ENCODE measurements at regions not wholly inside any gene's neighbourhood (a gene's known extent, or its start where the extent isn't known, plus 50 kb on each side); places are given as distances from the start of the nearest gene placed in this dataset.

GRCh38 chr2:226680719-226681118 is 118.9 kb downstream of the IRS1 start:
- no peak for DNase-seq (ENCODE audit: extremely low read depth in 1 of 2, low read depth in 1 of 2)

GRCh38 chr2:226679389-226680065 is 120.1 kb downstream of the IRS1 start:
- no peak for DNase-seq (ENCODE audit: extremely low read depth in 1 of 2, low read depth in 1 of 2)

- no peak for DNase-seq (ENCODE audit: extremely low read depth in 1 of 2, low read depth in 1 of 2)
Observed at GRCh38 chr2:226678422-226678821, 121.2 kb downstream of the IRS1 start.

- DNase-seq (ENCODE audit: extremely low read depth in 1 of 2, low read depth in 1 of 2) = no peak
Observed at GRCh38 chr2:226677080-226677479, 122.5 kb downstream of the IRS1 start.

GRCh38 chr2:226676618-226677017 is 123.0 kb downstream of the IRS1 start:
- no peak for DNase-seq (ENCODE audit: extremely low read depth in 1 of 2, low read depth in 1 of 2)

- DNase-seq (ENCODE audit: extremely low read depth in 1 of 2, low read depth in 1 of 2) = no peak
Observed at GRCh38 chr2:226674123-226674522, 125.5 kb downstream of the IRS1 start.

GRCh38 chr2:226673314-226673723 is 126.3 kb downstream of the IRS1 start:
- DNase-seq (ENCODE audit: extremely low read depth in 1 of 2, low read depth in 1 of 2) = no peak

GRCh38 chr2:226671141-226671676 is 128.4 kb downstream of the IRS1 start:
- no peak for DNase-seq (ENCODE audit: extremely low read depth in 1 of 2, low read depth in 1 of 2)

- no peak for DNase-seq (ENCODE audit: extremely low read depth in 1 of 2, low read depth in 1 of 2)
Observed at GRCh38 chr2:226669905-226670304, 129.7 kb downstream of the IRS1 start.

GRCh38 chr2:226669249-226669648 is 130.4 kb downstream of the IRS1 start:
- DNase-seq (ENCODE audit: extremely low read depth in 1 of 2, low read depth in 1 of 2) = no peak

- no peak for DNase-seq (ENCODE audit: extremely low read depth in 1 of 2, low read depth in 1 of 2)
Observed at GRCh38 chr2:226667736-226668135, 131.9 kb downstream of the IRS1 start.

- no peak for DNase-seq (ENCODE audit: extremely low read depth in 1 of 2, low read depth in 1 of 2)
Observed at GRCh38 chr2:226665306-226665831, 134.3 kb downstream of the IRS1 start.

- DNase-seq (ENCODE audit: extremely low read depth in 1 of 2, low read depth in 1 of 2) = no peak
Observed at GRCh38 chr2:226664661-226665060, 135.0 kb downstream of the IRS1 start.

- no peak for DNase-seq (ENCODE audit: extremely low read depth in 1 of 2, low read depth in 1 of 2)
Observed at GRCh38 chr2:226664140-226664539, 135.5 kb downstream of the IRS1 start.

GRCh38 chr2:226661789-226662545 is 137.7 kb downstream of the IRS1 start:
- DNase-seq (ENCODE audit: extremely low read depth in 1 of 2, low read depth in 1 of 2) = no peak

- no peak for DNase-seq (ENCODE audit: extremely low read depth in 1 of 2, low read depth in 1 of 2)
Observed at GRCh38 chr2:226660526-226660925, 139.1 kb downstream of the IRS1 start.

- DNase-seq (ENCODE audit: extremely low read depth in 1 of 2, low read depth in 1 of 2) = no peak
Observed at GRCh38 chr2:226660124-226660523, 139.5 kb downstream of the IRS1 start.

- no peak for DNase-seq (ENCODE audit: extremely low read depth in 1 of 2, low read depth in 1 of 2)
Observed at GRCh38 chr2:226659410-226659809, 140.2 kb downstream of the IRS1 start.

GRCh38 chr2:226658555-226658954 is 141.1 kb downstream of the IRS1 start:
- no peak for DNase-seq (ENCODE audit: extremely low read depth in 1 of 2, low read depth in 1 of 2)

- DNase-seq (ENCODE audit: extremely low read depth in 1 of 2, low read depth in 1 of 2) = no peak
Observed at GRCh38 chr2:226657340-226658053, 142.1 kb downstream of the IRS1 start.

GRCh38 chr2:226656367-226656766 is 143.3 kb downstream of the IRS1 start:
- DNase-seq (ENCODE audit: extremely low read depth in 1 of 2, low read depth in 1 of 2) = no peak
